Neural progenitor cell (in vitro differentiated cells): ENCODE measurements at regions not wholly inside any gene's neighbourhood (a gene's known extent, or its start where the extent isn't known, plus 50 kb on each side); places are given as distances from the start of the nearest gene placed in this dataset.

ENCODE experiments used
- DNase-seq: peaks from one replicate; pipeline ENCODE4 v3.0.0-alpha.2; 2016; ENCODE audit warnings: low spot score
- H2AFZ ChIP-seq: fragments of 200-600 bp; sonication (generic); replicated peaks from 2 replicates; pipeline ENCODE4 v1.6.1; 2016; ENCODE audit warnings: antibody characterized with exemption
- H3F3A ChIP-seq: fragments of 200-600 bp; sonication (generic); 2 replicates; pipeline ENCODE4 v1.6.1; 2016; ENCODE audit warnings: antibody characterized with exemption, low read depth
- H3K27ac ChIP-seq: fragments of 200-600 bp; sonication (generic); 2 replicates; pipeline ENCODE4 v1.5.1; 2016; ENCODE audit warnings: mild to moderate bottlenecking
- H3K27me3 ChIP-seq: fragments of 200-600 bp; sonication (generic); 2 replicates; pipeline ENCODE4 v1.6.1; 2016; ENCODE audit warnings: mild to moderate bottlenecking, moderate library complexity
- H3K36me3 ChIP-seq: fragments of 200-600 bp; sonication (generic); 2 replicates; pipeline ENCODE4 v1.5.1; 2016
- H3K4me1 ChIP-seq: fragments of 200-600 bp; sonication (generic); 2 replicates; pipeline ENCODE4 v1.6.1; 2016; ENCODE audit warnings: mixed run types
- H3K4me2 ChIP-seq: fragments of 200-600 bp; sonication (generic); 2 replicates; pipeline ENCODE4 v1.6.1; 2016
- H3K4me3 ChIP-seq: fragments of 200-600 bp; sonication (generic); 2 replicates; pipeline ENCODE4 v1.5.1; 2016
- H3K79me2 ChIP-seq: fragments of 200-600 bp; sonication (generic); 2 replicates; pipeline ENCODE4 v1.6.1; 2016; ENCODE audit warnings: low read depth
- H3K9ac ChIP-seq: fragments of 200-600 bp; sonication (generic); 2 replicates; pipeline ENCODE4 v1.6.1; 2016
- H3K9me3 ChIP-seq: fragments of 200-600 bp; sonication (generic); 2 replicates; pipeline ENCODE4 v1.5.1; 2016; ENCODE audit warnings: low read depth
- H4K20me1 ChIP-seq: fragments of 200-600 bp; sonication (generic); 2 replicates; pipeline ENCODE4 v1.6.1; 2016; ENCODE audit warnings: low read depth
- H3K27ac Mint-ChIP-seq: 3 replicates; pipeline ENCODE4 v1.8.0; 2021; ENCODE audit warnings: mixed read lengths
- H3K27me3 Mint-ChIP-seq: 2 replicates; pipeline ENCODE4 v1.8.0; 2022; ENCODE audit warnings: low read depth, mild to moderate bottlenecking, inconsistent platforms, moderate library complexity, mixed read lengths; ENCODE audit not compliant: insufficient read depth
- H3K36me3 Mint-ChIP-seq: 3 replicates; pipeline ENCODE4 v1.8.0; 2021; ENCODE audit warnings: mixed read lengths
- H3K4me1 Mint-ChIP-seq: 3 replicates; pipeline ENCODE4 v1.8.0; 2021; ENCODE audit warnings: mixed read lengths
- H3K4me3 Mint-ChIP-seq: 3 replicates; pipeline ENCODE4 v1.8.0; 2021; ENCODE audit warnings: mild to moderate bottlenecking, moderate library complexity, mixed read lengths
- H3K9me3 Mint-ChIP-seq: 3 replicates; pipeline ENCODE4 v1.8.0; 2020; ENCODE audit warnings: mixed read lengths
- EZH2 ChIP-seq: fragments of 200-600 bp; sonication (generic); IDR thresholded peaks from 2 replicates; pipeline ENCODE4 v1.6.1; 2017; ENCODE audit warnings: antibody characterized with exemption, mild to moderate bottlenecking, moderate library complexity
- EZH2phosphoT487 ChIP-seq: fragments of 200-600 bp; sonication (generic); IDR thresholded peaks from 2 replicates; pipeline ENCODE4 v1.6.1; 2017; ENCODE audit warnings: antibody characterized with exemption
- TF ChIP-seq, protein P1 (sequence below): fragments of 200-600 bp; sonication (generic); IDR thresholded peaks from 2 replicates; pipeline ENCODE4 v1.5.1; 2017; ENCODE audit warnings: antibody characterized with exemption, mild to moderate bottlenecking

- no peaks in the 10 kb centered on the region for H3K79me2 ChIP-seq
- Mint-ChIP-seq H3K27ac (no peak overlapping the region), H3K4me1 (peaks cover 8% of the 10 kb centered on the region), H3K27me3 (no peaks in the 10 kb centered on the region), H3K4me3 (no peak overlapping the region), H3K9me3 (no peaks in the 10 kb centered on the region), H3K36me3 (peaks cover 35% of the 10 kb centered on the region)
- no peak for DNase-seq
- H3K27me3 ChIP-seq, result no peaks in the 10 kb centered on the region
- H2AFZ ChIP-seq, result no peak overlapping the region
- no peaks in the 10 kb centered on the region for H3K36me3 ChIP-seq
- no peak overlapping the region for H3K27ac ChIP-seq
- H4K20me1 ChIP-seq, result no peaks in the 10 kb centered on the region
- TF ChIP-seq, protein P1, sequence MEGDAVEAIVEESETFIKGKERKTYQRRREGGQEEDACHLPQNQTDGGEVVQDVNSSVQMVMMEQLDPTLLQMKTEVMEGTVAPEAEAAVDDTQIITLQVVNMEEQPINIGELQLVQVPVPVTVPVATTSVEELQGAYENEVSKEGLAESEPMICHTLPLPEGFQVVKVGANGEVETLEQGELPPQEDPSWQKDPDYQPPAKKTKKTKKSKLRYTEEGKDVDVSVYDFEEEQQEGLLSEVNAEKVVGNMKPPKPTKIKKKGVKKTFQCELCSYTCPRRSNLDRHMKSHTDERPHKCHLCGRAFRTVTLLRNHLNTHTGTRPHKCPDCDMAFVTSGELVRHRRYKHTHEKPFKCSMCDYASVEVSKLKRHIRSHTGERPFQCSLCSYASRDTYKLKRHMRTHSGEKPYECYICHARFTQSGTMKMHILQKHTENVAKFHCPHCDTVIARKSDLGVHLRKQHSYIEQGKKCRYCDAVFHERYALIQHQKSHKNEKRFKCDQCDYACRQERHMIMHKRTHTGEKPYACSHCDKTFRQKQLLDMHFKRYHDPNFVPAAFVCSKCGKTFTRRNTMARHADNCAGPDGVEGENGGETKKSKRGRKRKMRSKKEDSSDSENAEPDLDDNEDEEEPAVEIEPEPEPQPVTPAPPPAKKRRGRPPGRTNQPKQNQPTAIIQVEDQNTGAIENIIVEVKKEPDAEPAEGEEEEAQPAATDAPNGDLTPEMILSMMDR, result no peak
- TF ChIP-seq EZH2 (no peak), EZH2phosphoT487 (no peak)
- no peak overlapping the region for H3K9ac ChIP-seq
- H3K4me1 ChIP-seq, result no peaks in the 10 kb centered on the region
- no peaks in the 10 kb centered on the region for H3F3A ChIP-seq
- no peak overlapping the region for H3K4me2 ChIP-seq
- no peak overlapping the region for H3K4me3 ChIP-seq
- no peaks in the 10 kb centered on the region for H3K9me3 ChIP-seq
These were observed 296.1 kb upstream of the UMPS start for GRCh38 chr3:124434176-124434575.

DNA sequence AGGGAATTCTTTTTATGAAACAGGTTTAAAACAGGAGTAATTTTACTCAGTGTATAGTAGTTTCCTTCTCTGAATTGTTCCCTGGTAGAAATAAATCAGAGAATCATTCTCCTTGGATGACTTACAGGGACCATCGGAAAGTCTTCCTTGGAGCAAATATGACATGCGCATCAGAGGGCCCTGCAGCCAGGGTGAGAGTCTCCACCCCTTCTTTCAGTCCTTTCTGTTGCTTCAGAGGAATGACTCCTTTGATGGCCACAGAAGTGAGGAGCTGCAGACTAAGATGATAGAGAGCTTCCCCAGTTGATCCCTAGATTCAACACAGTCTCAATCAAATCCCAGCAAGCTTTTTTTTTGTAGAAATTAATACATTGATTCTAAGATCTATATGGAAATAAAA lies 294.8 kb upstream of the UMPS start:
- no peaks in the 10 kb centered on the region for H3K4me1 ChIP-seq
- H2AFZ ChIP-seq, result no peak overlapping the region
- H4K20me1 ChIP-seq, result no peaks in the 10 kb centered on the region
- Mint-ChIP-seq H3K36me3 (peaks cover 30% of the 10 kb centered on the region), H3K27ac (no peak overlapping the region), H3K9me3 (no peaks in the 10 kb centered on the region), H3K4me3 (no peak overlapping the region), H3K4me1 (peaks cover 19% of the 10 kb centered on the region), H3K27me3 (peaks cover 2% of the 10 kb centered on the region)
- DNase-seq, result no peak
- H3F3A ChIP-seq, result no peaks in the 10 kb centered on the region
- H3K27me3 ChIP-seq, result no peaks in the 10 kb centered on the region
- H3K9me3 ChIP-seq, result no peaks in the 10 kb centered on the region
- TF ChIP-seq, protein P1, result no peak
- TF ChIP-seq EZH2 (no peak), EZH2phosphoT487 (no peak)
- no peak overlapping the region for H3K9ac ChIP-seq
- H3K36me3 ChIP-seq, result no peaks in the 10 kb centered on the region
- H3K79me2 ChIP-seq, result no peaks in the 10 kb centered on the region
- no peak overlapping the region for H3K4me3 ChIP-seq
- no peak overlapping the region for H3K4me2 ChIP-seq
- H3K27ac ChIP-seq, result no peak overlapping the region

- H3K4me1 ChIP-seq, result no peaks in the 10 kb centered on the region
- no peak overlapping the region for H3K9ac ChIP-seq
- H3K27ac ChIP-seq, result no peak overlapping the region
- no peak overlapping the region for H3K4me3 ChIP-seq
- H4K20me1 ChIP-seq, result no peaks in the 10 kb centered on the region
- H3F3A ChIP-seq, result no peaks in the 10 kb centered on the region
- H3K27me3 ChIP-seq, result no peaks in the 10 kb centered on the region
- no peak overlapping the region for H3K4me2 ChIP-seq
- no peaks in the 10 kb centered on the region for H3K36me3 ChIP-seq
- Mint-ChIP-seq H3K4me1 (peaks cover 30% of the 10 kb centered on the region), H3K27me3 (peaks cover 2% of the 10 kb centered on the region), H3K9me3 (no peaks in the 10 kb centered on the region), H3K4me3 (no peak overlapping the region), H3K27ac (peak overlapping the region; percentile 91), H3K36me3 (peaks cover 23% of the 10 kb centered on the region)
- peak; percentile 9 for DNase-seq
- H3K9me3 ChIP-seq, result no peaks in the 10 kb centered on the region
- TF ChIP-seq EZH2phosphoT487, result no peak
- no peak for TF ChIP-seq EZH2
- TF ChIP-seq, protein P1, result no peak
- H3K79me2 ChIP-seq, result no peaks in the 10 kb centered on the region
- H2AFZ ChIP-seq, result no peak overlapping the region
These were observed 291.4 kb upstream of the UMPS start for GRCh38 chr3:124438813-124439212.

- no peak overlapping the region for H3K4me3 ChIP-seq
- H3K9me3 ChIP-seq, result no peaks in the 10 kb centered on the region
- no peaks in the 10 kb centered on the region for H4K20me1 ChIP-seq
- H3K27me3 ChIP-seq, result no peaks in the 10 kb centered on the region
- H3K4me2 ChIP-seq, result no peak overlapping the region
- H3K79me2 ChIP-seq, result no peaks in the 10 kb centered on the region
- peaks cover 5% of the 10 kb centered on the region for H3K27me3 Mint-ChIP-seq
- no peaks in the 10 kb centered on the region for H3K9me3 Mint-ChIP-seq
- no peak for TF ChIP-seq EZH2
- no peak for TF ChIP-seq EZH2phosphoT487
- TF ChIP-seq, protein P1, result no peak
- peaks cover 30% of the 10 kb centered on the region for H3K4me1 Mint-ChIP-seq
- H3K4me1 ChIP-seq, result no peaks in the 10 kb centered on the region
- H3K27ac ChIP-seq, result no peak overlapping the region
- no peak overlapping the region for H2AFZ ChIP-seq
- no peaks in the 10 kb centered on the region for H3F3A ChIP-seq
- H3K36me3 Mint-ChIP-seq, result peaks cover 20% of the 10 kb centered on the region
- peak overlapping the region; percentile 73 for H3K4me3 Mint-ChIP-seq
- no peak for DNase-seq
- no peaks in the 10 kb centered on the region for H3K36me3 ChIP-seq
- H3K9ac ChIP-seq, result no peak overlapping the region
- H3K27ac Mint-ChIP-seq, result no peak overlapping the region
These were observed 290.6 kb upstream of the UMPS start for GRCh38 chr3:124439603-124440002.
